HG03097 (cell line): ENCODE measurements at regions not wholly inside any gene's neighbourhood (a gene's known extent, or its start where the extent isn't known, plus 50 kb on each side); places are given as distances from the start of the nearest gene placed in this dataset.

ENCODE experiments used
- ATAC-seq: cut with Tn5 transposase; IDR thresholded peaks from one replicate; pipeline ENCODE4 v1.9.1; 2021; ENCODE audit not compliant: unreplicated experiment, low FRiP score

DNA sequence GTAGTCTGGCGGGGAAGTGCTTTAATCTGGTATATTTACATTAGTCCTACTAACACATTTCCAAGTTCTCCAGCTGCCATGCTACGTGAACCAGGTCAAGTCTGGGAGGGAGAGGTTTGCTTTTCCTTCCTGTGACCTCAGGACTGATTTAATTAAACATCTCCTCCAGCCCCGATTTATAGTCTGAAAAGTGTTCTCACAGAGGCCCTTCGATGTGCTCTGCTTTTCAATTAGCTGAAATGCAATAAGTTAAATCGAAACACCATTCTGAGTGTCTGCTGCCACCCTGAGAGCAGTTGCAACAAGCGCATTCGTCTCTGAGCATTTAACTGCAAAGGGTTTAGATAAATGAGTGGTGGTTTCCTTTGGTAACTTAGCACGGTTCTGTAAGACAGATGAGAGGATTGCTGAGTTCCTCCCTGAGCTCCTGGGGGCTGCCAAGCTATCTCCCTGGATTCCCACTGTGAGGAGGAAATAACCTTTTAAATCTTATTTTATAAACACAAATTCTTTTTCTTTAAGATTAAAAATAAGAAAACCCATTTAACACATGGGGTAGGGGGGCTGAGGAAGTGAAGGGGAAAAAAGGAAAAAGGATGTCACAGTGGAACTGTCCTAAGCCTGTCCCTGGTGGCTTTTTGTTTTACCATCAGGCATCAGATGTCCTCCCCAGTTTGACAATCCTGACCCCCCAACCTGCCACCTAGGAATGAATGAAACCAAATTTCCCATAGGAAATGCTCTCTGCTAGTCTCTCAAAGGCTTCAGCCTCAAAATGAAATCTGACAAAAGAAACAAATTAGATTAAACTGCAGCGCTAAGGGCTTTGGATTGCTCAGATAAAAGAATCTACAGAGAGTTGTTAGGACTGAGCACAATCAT lies 56.5 kb upstream of the CREB1 start:
- no peak for ATAC-seq

DNA sequence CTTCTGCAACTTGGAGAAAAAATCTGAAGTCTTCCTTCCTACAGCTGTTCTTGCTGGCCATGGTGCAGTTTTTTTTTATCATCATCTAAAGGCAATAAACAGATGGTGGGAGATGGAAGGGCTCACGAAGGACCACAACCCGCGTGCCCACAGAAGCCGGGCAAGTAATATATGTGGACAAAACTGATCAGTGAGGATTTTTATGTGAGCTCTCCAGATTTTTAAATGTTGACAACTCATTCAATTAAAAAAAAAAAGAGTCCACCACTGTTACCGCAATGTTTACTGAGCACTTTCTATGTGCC lies 55.9 kb upstream of the CREB1 start:
- ATAC-seq: no peak

DNA sequence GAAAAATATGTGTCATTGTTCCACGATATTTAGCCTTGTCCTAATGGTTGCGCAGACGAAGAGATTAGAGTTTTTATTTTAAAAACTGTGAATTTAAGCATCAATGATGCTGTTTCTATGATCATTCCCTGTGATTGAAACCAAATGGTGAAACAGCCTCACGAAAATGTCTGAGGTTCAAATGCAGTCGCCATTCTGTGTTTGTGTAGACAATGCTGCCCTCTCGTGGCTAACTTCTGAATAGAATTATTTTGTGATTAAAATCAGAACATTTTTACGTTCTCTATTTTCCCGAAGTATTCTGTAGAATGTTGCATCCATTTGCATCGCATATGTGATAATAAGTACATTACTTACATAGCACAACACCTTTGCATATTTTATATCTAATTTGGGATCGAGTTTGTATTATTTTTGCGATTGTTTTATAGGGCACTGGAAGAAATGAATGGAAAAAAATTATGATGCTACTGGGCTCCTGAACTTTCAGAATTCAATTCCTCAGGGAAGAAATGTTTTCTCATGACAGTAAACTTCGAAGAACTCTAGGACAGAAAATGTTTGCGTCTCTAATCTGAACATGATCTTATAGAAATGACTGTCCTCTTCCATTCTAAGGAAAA lies 54.8 kb upstream of the CREB1 start:
- no peak for ATAC-seq

DNA sequence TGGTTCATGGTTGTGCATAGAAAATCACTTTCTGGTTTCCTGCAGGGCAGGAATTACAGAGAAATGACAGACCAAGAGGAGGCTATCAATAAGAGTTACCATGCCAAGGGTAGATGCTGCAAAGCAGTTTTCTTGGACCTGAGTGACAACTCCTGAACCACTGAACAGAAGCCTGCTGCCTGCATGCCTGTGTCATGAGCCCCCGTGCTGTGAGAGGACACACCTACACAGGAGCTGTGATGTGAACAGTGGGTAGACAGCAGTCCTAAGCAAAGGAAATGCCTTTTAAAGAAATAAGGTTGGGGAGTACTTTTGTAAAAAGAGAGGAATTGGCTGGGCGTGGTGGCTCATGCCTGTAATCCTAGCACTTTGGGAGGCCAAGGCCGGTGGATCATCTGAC lies 54.2 kb upstream of the CREB1 start:
- ATAC-seq: no peak

DNA sequence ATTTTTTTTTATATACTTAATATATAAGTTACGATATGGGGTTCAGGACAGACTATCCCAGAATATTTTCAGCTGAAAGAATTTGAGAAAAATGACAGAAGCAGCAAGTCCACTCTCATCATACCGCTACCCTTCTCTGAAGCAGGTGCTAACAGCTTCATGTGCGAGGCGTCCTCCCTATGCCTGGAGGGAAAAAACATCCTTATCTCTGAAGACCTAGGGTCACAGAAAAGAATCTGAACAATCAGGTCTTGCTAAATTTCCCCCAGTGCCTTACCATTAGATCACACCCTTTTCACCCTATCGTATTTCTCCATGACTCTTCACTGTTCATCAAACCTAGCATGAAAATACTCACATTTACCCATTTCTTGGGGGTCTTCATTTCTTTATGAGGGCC lies 51.9 kb upstream of the CREB1 start:
- no peak for ATAC-seq

DNA sequence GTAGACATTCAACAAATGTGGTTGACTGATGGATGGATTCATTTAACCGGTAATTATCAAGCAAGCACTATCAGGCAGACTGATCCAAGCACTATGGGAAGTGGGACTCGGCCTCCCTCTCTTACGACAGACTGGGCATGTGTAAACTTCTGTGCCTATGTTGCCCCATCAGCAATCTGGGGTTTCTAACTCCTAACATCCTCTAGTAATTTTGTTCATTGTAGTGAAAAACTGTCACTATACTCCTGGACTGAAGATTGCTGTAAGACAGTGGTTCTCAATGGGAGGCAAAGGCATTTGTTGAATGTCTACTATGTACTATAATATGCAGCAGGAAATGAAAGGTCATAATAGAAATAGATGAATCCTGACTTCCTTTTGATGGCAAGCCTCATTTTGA lies 51.2 kb upstream of the CREB1 start:
- ATAC-seq: no peak

DNA sequence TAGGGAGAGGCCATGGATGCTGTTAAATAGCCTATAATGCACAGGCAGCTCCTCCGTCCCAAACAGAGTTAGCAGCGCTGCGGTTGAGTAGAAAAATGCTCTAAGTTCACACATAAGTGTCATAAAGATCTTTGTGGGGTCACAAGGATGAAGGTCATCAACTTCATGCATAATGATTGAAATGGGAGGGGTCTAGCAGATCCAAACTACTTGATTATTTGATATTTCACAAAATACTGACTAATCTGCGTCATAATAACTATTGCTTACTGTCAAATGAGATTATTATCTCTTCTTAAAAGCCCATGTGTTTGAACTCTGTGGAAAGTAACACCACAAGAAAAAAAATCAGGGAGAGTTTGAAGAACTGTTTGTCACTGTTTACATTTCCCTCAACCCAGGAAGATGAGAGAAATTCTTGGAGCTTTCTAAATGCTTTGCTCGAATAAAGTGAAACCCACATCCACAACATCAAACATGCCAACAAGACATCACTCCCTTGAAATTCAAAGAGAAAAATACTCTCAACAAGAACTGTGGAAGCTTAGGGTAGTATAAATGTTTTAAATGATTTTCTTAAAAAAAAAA lies 50.5 kb upstream of the CREB1 start:
- ATAC-seq: no peak
